ENCODE measurements at regions not wholly inside any gene's neighbourhood (a gene's known extent, or its start where the extent isn't known, plus 50 kb on each side); places are given as distances from the start of the nearest gene placed in this dataset.

DNA sequence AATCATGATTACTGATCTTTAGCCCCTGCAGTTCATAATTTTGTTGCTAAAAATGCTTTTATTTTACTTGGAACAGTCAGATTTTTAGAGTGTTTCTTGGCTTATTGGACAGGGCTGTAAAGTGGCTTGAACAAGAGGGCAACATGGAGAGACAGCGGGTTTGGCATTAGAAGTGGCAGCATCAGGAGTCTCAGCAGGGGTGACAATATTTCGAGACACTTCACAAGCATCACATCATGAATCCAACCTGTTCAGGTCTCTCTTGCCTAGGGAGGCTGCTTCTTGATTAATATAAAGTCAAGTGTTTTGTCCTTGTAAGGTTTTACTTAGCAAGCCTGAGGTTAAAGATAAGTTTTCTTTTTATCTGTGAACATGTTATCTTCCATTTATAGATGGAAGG is 2249.5 kb downstream of the LRRC4C start:
- TF ChIP-seq, protein P1, sequence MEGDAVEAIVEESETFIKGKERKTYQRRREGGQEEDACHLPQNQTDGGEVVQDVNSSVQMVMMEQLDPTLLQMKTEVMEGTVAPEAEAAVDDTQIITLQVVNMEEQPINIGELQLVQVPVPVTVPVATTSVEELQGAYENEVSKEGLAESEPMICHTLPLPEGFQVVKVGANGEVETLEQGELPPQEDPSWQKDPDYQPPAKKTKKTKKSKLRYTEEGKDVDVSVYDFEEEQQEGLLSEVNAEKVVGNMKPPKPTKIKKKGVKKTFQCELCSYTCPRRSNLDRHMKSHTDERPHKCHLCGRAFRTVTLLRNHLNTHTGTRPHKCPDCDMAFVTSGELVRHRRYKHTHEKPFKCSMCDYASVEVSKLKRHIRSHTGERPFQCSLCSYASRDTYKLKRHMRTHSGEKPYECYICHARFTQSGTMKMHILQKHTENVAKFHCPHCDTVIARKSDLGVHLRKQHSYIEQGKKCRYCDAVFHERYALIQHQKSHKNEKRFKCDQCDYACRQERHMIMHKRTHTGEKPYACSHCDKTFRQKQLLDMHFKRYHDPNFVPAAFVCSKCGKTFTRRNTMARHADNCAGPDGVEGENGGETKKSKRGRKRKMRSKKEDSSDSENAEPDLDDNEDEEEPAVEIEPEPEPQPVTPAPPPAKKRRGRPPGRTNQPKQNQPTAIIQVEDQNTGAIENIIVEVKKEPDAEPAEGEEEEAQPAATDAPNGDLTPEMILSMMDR (conservative IDR thresholded peaks at IDR 0.05; ENCODE audit: low read depth, low read length), result no peak
- no peak for DNase-seq (ENCODE audit: low read depth)
- no peak overlapping the region for H3K4me3 ChIP-seq (ENCODE audit: low read depth, low read length)

DNA sequence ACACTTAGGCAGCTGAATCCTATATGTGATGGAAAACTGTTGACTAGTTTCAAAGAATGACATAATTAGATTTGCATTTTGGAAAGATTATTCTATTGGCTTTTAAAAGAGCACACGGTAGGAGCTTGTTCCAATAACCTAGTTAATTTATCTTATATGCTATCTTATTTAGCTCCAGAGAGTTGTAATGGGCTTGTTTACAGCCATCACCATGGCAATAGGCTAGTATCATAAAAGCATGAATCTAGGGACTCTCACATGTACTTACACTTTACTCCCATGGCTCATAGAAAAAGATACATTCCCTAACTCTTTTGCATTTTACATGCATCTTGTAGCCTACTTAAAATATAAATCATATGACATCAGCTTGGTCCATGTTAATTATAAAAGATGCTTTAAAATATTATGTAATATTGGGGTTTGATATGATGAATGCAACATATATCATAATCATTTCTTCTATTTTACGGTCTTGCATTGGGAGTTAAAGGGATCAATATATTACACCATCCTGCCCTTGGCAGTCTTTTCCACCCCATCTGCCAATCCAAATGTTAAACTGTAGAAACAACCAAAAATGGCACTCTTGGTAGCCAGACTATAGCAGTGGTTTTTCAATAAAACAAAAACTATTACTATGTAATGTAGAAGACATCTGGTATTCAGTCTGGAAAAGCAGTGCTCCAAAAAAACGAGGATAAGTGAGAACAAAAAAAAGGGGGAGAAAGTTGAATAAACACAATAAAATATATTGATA is 2254.0 kb downstream of the LRRC4C start:
- TF ChIP-seq, protein P1 (conservative IDR thresholded peaks at IDR 0.05; ENCODE audit: low read depth, low read length), result no peak
- DNase-seq (ENCODE audit: low read depth), result no peak
- no peak overlapping the region for H3K4me3 ChIP-seq (ENCODE audit: low read depth, low read length)

DNA sequence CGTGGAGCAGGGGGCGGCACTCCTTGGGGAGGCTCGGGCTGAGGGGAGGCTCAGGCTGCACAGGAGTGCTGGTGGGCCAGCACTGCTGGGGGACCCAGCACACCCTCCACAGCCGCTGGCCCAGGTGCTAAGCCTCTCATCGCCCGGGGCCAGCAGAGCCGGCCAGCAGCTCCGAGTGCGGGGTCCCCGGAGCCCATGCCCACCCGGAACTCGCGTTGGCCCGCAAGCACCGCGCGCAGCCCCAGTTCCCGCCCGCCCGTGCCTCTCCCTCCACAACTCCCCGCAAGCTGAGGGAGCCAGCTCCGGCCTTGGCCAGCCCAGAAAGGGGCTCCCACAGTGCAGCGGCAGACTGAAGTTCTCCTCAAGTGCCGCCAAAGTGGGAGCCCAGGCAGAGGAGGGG is 2266.8 kb downstream of the LRRC4C start:
- TF ChIP-seq, protein P1 (conservative IDR thresholded peaks at IDR 0.05; ENCODE audit: low read depth, low read length), result no peak
- no peak overlapping the region for H3K4me3 ChIP-seq (ENCODE audit: low read depth, low read length)
- no peak for DNase-seq (ENCODE audit: low read depth)

DNA sequence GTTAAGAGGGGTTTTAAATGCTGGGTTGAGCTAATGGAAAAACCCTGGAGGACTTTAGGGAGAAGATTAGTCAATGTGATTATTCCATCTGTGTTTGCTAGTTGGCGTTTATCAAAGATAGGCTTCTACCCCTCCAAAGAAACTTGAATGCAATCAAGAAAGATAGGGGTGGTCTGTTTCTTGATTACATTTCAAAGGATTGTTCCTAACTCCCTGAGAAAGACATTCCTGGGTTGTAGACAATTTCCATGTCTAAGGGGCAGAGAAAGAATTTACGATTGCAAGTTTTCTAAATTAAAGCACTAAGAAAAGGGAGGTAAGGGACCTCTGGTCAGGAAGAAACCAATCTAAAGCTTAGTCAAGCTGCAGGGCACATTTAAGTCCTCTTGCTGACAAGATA is 2268.7 kb downstream of the LRRC4C start:
- DNase-seq (ENCODE audit: low read depth), result no peak
- no peak overlapping the region for H3K4me3 ChIP-seq (ENCODE audit: low read depth, low read length)
- TF ChIP-seq, protein P1 (conservative IDR thresholded peaks at IDR 0.05; ENCODE audit: low read depth, low read length), result no peak

DNA sequence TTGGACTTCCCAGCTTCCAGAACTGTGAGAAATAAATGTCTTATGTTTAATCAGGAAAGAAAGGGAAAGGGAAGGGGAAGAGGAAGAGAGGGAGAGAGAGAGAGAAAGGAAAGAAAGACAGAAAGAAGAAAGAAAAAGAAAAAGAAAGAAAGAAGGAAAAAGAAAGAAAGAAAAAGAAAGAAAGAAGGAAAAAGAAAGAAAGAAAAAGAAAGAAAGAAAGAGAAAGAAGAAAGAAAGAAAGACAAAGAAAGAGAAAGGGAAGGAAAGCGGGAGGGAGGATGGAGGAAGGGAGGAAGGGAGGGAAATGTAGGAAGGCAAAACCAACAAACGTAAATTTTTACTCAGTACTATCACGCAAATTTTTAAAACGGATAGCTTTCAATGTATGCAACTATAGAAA is 2281.8 kb downstream of the LRRC4C start:
- H3K4me3 ChIP-seq (ENCODE audit: low read depth, low read length), result no peak overlapping the region
- TF ChIP-seq, protein P1 (conservative IDR thresholded peaks at IDR 0.05; ENCODE audit: low read depth, low read length), result no peak
- no peak for DNase-seq (ENCODE audit: low read depth)

DNA sequence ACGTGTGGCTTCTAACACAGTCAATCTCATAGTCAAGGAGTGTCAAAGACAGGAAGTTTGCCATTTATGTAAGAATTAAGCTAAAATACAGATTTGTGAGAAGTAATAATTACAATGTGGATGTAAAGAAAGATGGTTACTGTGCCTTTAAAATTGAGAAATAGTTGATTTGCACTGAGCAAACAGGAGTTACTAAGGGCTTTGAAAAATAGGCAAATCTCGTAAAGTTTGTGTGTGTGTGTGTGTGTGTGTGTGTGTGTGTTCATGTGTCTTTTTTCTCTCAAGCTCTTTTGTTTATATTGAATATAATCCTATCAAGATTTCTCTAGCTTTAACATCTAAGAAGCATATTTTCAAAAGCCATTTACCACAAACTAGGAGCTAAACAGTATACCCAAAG is 2284.5 kb downstream of the LRRC4C start:
- no peak for DNase-seq (ENCODE audit: low read depth)
- TF ChIP-seq, protein P1 (conservative IDR thresholded peaks at IDR 0.05; ENCODE audit: low read depth, low read length), result no peak
- H3K4me3 ChIP-seq (ENCODE audit: low read depth, low read length), result no peak overlapping the region

DNA sequence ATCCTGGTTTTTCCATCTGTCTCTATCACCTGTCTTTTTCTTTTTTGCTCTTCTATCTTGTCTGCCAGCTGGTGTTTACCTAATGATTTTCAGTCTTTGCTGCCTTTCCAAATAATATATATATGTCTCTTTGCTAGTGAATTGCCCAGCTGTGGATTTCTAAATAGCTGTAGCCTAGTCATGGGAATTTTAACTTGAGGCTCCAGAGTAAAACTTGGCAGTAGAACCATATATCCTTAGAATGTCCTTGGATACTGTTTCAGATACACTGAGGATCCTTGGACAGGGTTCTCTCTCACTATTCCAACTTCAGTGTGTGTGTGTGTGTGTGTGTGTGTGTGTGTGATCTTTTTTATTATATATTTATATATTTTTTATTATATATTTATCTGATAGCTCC is 2285.3 kb downstream of the LRRC4C start:
- TF ChIP-seq, protein P1 (conservative IDR thresholded peaks at IDR 0.05; ENCODE audit: low read depth, low read length), result no peak
- H3K4me3 ChIP-seq (ENCODE audit: low read depth, low read length), result no peak overlapping the region
- DNase-seq (ENCODE audit: low read depth), result no peak
